NCI-H524 (cell line): ENCODE measurements at regions not wholly inside any gene's neighbourhood (a gene's known extent, or its start where the extent isn't known, plus 50 kb on each side); places are given as distances from the start of the nearest gene placed in this dataset.
A peak's percentile ranks its signal among the peaks of the same experiment; 100 is the strongest.

Experiments
- DNase-seq, 2 experiments: peaks; one replicate each; lab custom pipeline; 2025; lab: John Stamatoyannopoulos, UW

DNA sequence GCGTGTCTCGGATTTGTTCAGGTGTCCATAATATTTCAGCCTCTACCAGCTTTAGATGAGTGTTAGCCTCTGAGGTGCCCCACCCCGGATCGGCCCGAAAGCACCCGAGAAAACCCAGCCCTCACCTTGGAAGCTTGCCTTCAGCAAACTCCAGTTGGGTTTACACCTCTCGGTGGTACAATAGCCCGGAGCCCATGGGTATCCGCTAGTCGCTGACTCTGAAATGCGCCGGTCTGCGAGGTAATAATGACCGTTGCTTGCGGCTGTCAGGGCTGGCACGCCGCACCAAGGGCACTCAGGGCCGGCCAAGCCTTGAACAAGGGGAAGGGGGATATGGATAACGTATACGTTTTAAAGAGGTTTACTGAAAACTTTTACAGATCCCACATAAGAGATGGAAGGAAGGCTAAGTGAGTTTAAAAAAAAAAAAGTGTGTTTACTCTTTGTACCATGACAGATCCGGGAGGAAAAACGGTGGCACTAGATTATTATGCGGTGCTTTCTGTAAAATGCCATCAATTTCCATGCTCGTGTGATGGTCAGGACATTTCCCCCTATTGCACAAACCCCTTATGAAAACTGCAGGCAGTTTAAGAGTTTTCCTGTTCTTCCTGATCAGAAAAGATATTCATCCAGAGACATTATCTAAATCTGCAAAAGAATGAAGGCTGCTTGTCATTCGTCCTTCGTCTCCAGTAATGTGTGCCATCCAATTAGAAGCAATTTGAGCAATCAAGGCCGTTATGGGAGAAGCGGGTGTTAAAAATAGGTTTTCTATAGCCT is 124.2 kb downstream of the TMEM161B start:
- no peak for DNase-seq

DNA sequence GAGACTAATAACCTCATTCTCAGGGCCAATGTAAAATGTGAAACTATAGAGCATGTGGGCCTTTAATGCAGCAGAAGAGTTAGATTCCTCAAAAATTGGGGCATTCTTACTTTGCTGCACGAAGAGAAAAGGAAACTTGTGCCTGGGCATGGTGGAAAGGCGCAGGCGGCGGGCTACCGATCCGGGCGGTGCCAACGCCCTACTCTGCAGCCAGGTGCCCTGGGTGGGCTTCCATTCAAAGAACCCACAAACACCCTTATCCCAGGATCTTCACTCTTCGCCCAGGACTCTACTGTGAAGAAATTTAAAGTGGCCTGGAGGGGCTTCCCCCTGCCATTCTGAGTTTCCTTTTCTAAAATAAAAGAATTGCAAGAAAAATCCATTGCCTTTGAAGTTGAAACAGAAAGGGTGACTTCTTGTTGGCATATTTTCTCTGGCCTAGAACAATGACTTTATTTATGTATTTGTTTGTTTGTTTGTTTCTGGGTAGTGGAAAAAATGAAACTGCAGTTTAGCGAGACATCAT is 124.9 kb downstream of the TMEM161B start:
- no peak for DNase-seq

DNA sequence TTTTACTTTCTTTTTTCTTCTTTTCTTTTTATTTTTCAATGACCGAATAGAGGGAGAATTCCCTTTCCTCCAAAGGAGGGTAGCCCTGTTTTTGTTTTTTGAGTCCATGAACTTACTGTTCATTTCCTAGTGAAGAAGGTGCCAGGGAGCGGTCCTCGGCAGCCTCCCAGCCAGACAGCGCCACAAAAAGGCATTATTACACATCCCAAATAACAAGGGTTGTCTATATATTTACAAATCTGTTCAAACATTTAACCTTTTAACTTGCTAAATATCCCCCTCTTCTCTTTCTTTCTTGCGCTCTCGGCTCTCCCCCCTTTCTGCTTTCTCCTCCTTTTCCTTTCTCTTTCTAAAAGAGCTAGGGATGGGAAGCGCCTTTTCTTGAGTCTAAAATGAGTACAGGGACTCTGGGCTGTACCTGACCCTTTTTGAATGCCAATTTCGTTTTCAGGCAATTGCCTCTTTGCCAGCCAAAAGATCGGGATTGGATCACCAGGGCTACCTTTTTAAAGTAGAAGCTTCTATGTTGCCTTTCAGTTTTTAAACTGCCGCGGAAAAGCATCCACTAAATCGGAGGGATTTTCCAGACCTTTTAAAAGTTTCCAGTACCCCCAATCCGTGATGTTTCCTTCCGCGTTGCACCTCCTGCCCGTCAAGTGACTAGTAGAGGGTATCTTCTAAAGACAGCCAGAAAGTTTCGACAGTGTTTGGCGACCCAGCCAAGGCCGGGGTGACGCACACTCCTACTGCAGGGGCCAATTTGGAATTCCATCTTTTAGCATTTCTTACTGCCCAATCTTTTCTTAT is 125.6 kb downstream of the TMEM161B start:
- no peak for DNase-seq

DNA sequence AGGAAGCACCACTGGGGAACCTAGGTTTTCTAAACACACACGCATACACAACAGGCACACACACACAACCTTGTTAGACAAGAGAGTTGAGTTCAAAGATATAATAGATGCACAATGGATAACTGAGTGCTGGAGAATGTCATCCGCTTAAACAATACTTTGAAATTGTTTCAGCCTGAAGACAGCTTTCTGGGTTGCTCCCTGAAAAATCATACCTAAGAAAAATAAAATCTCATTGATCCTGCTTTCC is 126.1 kb downstream of the TMEM161B start:
- DNase-seq, result no peak

DNA sequence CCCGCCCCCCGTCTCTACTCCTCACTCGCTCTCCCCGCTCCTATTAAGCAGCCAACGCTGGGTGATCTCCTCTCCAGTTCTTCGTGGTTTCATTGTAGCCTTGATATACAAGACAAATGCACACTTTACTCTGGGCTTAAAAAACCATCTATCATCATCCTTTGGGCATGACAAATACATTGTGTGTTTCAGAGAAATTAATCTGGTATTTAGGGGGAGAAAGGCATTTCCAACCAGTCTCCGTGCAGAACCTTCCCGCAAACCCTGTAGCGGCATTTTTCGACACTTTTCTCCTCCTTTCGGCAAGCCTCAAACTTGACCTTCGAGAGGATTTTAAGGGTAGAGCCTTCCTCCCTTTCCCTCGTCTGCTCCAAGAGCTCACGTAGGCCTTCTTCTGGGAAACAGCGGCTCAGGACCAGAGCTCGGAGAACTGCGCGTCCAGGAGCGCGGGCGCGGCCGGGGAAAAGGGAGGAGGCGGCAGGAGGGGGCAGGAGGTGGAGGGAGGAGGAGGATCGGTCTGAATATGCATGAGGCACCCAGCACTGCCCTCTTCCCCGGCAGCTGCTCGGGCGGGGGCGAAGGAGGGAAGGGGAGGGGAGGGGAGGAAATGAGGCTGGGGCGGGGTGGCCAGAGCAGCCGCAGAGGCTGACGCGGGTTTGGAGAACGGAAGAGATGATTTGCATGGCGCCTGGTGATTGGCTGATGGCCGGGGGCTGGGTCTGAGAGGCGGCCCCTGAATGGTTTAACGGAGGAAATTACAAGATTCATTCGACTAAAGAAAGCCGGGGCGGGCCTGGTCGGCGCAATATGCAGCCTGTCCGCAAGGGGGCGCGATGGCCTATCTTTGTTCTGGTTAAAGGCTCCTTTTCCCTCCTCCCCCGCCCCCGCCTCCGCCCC is 127.5 kb downstream of the TMEM161B start:
- peak; percentile 94 to 96 for DNase-seq

DNA sequence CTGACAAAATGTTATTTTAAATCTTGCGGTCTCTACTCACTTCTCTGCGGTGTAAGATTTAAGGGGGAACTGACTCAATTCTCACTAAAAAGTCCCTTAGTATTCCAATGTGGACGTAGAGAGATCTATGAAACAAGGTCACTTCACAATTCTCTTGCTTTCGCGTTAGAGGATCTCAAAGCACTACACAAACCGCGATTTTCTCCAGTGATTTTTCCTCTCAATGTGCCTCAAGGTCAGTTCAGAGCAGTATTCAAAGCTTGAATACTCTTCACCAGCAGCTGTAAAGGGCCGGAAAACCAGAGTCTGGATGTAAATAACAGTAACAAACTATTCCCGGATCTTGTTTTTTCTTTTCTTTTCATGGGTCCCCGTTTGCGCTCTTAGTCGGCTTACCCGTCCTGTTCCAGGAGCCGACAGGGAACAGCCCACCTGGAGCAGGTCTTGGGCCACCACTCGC is 128.2 kb downstream of the TMEM161B start:
- no peak for DNase-seq

DNA sequence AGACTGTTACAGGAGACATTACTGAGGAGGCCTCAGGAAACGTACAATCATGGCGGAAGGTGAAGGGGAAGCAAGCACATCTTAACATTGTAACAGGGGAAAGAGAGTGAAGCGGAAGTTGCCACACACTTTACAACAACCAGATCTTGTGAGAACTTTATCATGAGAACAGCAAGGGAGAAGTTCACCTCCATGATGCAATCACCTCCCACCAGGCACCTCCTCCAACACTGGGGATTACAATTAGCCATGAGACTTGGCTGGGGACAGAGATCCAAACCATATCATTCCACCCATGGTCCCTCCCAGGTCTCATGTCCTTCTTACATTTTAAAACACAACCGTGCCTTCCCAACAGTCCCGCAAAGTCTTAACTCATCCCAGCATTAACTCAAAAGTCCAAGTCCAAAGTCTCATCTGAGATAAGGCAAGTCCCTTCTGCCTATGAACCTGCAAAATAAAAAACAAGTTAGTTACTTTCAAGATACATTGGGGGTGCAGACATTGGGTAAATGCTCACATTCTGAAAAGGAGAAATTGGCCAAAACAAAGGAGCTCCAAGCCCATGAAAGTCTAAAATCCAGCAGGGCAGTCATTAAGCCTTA is 138.3 kb downstream of the TMEM161B start:
- no peak for DNase-seq

DNA sequence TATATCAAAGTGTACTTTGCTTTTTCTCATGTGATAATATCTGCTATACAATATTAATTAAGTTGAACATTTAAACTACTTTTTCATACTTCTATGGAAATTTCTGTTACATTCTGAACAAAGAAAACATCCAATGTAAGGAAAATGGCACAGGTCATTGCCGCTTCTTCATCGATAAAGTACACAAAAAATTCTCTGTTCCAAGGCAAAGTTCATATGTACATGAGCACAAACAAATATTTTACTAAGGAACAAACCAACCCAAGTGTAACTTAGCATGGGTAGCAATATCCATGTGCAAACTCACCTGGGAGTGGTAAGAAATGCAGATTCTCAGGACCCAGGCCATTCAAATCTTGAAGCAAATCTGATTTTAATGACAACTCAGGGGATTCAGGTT is 139.8 kb downstream of the TMEM161B start:
- DNase-seq, result no peak

DNA sequence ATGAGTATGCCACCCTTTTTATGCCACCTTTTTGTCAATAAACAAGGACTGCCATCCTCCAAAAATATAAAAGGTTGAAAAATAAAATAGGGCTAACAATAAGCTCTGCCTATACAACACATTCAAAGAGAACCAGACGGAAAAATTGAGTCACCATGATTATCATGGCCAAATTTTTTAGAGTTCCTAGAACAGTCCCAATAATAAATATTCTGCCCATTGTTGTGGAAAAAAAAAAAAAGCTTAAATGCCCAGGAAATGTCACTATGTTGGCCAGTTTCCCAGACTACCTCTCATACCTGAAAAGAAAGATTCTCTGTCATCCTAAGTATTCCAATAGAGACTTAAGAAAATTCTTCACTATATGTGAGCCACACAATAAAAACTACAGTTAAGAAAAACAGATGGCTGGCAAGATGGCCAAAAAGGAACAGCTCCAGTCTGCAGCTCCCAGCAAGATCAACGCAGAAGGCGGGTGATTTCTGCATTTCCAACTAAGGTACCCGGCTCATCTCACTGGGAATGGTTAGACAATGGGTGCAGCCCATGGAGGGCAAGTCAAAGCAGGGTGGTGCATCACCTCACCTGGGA is 149.0 kb downstream of the TMEM161B start:
- peak in 1 of 2 experiments; percentile 23 for DNase-seq

DNA sequence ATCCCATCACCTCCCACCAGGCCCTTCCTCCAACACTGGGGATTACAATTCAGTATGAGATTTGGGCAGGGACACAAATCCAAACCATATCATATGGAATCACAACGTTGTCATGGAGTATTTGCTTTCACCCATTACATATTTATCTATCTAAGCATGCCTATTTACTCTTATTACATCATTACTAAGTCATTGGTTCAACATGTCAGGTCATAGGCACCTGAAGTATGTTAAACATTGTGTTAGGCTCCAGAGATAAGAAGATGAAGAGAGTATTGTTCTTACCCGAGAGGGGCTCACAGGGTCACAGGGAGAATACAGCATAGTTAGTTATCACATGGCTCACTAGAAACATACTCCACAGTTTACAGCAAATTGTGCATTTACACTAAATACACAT is 150.5 kb downstream of the TMEM161B start:
- DNase-seq, result no peak

DNA sequence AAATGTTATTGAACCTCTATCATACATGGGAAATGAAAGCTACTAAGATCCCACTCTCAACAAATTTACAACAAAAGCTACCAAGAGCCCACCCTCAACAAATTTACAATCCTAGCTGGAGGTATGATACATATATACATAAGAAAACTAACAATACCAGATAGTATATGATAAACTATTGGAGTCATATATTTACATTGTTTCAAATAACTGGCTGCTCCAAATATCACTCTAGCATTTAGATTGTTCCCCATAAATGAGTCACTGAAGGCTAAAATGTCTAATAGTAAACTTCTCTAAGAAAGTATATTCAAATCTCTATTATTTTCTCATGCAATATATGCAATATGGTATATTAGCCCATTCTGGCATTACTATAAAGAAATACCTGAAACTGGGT is 151.1 kb downstream of the TMEM161B start:
- DNase-seq, result no peak

DNA sequence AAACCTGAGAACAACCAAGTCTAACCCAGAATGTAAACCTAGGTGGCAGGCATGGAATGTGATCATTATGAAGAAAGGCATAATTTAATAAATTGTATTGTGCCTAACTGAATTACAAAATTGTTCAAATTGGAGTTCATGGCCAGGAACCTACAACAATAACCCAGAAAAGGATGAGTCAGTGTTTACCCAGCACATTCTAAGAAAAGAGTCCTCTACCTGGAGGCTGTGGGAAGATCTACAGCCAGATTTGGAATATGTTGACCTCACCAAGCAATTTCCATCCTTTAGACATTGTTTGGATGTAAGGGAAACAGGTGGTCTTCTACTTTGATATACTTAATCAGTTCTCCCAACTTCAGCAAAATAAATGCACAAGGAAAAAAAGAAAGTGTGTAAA is 152.2 kb downstream of the TMEM161B start:
- no peak for DNase-seq

DNA sequence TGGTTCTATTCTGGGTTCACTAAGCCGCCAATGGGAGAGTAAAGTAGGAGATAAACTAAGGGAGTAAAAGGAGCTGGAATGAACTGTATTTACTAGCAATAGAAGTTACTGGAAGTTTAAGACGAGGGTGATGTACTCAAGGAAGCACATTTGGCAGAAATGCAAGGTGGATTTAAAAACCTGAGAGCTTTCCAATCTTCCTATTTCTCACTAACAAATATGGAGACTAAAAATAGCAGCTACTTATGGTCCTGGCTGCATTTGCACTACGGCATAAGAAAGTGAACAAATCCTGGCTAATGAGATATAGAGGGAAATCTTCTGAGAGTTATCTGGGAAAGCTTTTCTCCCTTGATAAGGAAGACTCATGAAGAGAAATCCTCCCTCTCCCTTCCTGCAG is 153.4 kb downstream of the TMEM161B start:
- no peak for DNase-seq

DNA sequence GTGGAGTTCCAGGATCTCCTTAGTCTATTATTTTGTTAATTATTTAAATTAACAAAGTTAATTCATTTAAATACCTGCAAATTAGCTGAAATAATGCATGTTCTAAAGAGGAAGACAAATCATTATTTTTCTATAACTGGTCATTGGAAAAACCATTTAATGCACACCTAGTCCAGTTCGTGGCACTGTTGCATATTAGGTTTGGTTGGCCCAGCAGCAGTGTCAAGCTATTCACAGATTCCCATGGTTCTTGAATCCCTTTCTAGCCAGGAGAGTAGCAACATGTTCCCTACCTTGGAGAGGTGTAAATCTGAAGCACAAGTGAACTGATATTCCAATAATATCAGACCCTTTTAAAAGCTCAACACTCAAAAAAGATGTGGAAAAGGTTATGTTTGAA is 155.2 kb downstream of the TMEM161B start:
- DNase-seq, result peak in 1 of 2 experiments; percentile 10

DNA sequence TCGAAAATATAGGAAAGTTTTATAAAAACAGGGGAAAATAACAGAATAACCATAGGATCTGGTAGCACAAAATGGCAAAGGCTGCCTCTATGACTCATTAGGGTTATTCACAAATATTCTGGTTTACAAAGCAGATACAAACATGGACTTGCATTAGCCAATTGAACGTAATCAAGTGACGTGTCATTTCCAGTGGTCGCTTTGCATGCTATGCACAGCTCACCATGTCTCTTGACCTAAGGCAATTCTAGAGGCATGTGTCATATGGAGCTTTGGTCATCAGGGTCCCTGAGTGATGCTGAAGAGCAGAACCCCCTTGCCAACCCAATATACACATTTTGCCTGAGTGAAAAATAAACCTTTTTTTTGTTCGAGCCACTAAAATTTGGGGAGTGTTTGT is 158.8 kb downstream of the TMEM161B start:
- DNase-seq, result no peak

DNA sequence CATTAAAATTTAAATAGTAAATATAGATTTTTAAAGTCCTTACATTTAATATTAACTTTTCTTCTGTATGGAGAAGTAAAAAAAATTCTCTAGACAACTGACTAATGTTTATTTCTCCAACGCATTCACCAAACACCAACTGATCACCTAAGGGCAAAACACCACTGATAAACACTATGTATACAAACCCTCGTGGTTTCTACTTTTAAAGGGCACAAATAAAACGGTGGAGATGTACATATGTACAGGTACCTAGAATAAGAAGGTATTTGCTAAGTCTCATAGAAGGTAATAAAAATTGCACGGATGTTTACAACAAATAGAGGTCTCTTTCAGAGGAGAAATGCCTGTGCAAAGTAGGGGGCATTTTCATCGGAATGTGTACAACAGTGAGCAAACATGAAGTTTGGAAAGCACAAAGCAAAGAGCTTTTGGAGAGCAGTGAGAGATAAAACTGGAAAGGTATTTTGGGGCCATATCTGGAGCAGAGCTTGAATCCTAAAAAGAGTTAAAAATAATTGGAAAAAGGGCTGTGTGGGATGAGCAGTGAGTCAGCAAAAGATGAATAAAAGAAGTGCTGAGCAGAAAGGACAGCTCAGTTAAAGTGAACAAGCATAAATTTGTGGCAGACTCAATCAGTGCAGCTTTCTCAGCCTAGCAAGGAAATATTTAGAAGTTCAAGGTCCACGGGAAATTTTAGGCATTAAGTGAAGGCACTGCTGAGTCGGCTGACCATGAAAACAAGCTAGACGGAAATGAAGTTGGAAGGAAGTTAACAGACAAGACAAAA is 160.0 kb downstream of the TMEM161B start:
- DNase-seq, result no peak

DNA sequence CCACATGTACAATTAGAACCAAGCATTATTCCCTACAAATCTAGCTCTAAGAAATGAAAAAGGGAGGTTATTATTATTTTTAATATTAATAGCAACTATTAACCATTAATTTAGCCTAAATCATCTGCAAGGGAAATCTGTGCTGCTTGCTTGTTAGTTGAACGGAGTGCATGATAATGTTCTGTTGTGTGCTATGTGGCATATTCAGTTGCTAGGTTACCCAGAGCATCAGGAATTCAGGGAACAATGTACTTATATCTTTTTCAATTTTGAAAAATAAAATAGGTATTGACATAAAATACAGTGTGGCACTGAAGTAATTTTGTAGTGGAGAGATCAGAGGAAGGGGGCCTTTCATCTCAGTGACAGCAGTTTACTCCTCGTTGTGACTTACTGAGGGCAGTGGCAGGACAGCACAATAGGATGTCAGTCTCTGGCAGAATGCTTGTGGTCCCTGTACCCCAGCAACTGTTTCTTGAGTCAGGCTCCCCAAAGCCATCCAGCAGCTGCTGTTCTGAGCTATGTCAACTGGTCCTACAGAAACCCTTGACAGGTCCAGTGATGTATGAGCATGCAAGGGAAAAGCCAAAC is 173.6 kb downstream of the TMEM161B start:
- DNase-seq, result no peak

DNA sequence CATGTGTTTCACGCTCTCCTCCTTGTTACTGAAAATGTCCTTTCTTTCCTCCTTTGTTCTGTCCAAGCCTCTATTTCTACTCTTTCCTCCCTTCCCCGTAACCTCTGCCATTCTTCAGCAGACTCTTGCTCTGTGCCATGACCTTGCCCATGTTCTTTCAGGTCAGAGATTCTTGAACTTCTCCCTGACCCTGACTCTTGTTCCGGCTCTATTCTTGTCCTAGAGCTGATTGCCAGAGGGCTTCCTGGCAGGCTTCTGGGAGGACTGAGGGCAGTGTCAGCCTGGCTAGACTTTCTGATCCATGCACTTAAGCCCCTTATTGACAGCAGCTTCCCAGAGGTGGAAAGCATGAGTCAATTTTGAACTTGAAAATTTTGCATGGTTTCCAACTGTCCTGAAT is 174.2 kb downstream of the TMEM161B start:
- no peak for DNase-seq

DNA sequence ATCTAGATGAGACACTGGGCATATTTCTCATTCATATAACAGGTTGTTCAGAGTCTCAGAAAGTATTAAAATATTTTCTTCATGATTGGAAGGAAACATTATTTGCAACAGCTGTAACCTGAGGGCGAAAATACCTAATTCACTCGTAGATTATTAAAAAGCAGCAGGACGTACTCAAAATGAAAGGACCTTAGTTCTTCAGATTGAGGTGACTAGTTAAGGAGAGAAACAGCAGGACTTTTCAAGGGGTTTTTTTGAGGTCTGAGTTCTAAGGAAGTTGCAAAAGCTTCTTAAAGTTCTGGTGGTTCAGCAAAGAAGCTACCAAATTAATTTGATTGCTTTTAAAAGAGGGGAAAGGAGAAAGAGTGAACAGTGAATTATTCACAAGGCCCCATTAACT is 174.9 kb downstream of the TMEM161B start:
- DNase-seq, result no peak

DNA sequence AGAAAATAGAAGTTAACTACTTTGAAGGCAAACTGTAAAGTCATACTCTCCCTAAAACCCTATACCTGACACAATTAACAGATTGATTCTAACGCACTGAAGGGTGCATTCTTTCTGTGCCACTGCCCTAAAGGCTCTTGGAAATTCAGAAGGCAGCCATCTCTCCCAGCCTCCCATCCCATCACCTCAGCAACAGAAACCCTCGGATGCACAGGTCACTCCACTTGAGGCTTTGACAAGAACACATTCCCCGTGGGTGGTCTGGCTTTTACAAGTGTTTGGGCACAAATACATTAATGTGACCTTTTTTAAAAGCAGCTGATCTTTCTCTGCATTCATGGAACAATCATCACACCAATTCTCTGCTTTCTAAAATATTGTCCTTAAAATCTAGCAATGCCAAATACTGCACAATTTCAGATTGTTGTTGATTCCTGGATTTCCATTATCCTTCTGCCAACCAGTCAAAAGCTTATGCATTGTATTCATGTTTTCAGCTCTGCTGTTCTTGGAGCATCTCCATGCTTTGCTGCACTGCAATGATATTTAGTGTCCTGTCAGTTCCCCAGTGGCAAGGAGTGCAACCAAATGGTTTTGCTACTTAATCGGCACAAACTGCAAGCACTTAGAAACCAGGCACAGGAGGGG is 175.6 kb downstream of the TMEM161B start:
- DNase-seq, result no peak
